ENCODE measurements at regions not wholly inside any gene's neighbourhood (a gene's known extent, or its start where the extent isn't known, plus 50 kb on each side); places are given as distances from the start of the nearest gene placed in this dataset.
A peak's percentile ranks its signal among the peaks of the same experiment; 100 is the strongest.

DNA sequence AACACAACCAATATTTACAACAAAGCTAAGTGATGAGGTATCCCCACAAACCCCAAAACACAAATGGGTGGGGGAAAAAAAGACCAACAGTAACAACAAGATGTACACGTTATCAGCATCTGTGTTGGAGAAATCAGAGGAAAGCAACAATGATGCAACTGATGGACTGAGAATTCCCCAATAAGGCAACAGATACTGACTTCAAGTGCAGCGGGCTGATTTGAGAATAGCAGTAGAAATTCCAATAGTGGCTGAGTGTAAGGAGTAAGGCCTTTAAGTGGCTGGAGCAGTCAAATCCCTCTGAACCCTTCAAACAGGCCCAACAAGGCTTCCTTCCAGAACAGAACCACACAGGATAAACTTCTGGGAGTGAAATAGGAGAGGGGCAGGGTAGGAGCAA, 97.6 kb downstream of the TM2D1 start:
- no peak for DNase-seq

DNA sequence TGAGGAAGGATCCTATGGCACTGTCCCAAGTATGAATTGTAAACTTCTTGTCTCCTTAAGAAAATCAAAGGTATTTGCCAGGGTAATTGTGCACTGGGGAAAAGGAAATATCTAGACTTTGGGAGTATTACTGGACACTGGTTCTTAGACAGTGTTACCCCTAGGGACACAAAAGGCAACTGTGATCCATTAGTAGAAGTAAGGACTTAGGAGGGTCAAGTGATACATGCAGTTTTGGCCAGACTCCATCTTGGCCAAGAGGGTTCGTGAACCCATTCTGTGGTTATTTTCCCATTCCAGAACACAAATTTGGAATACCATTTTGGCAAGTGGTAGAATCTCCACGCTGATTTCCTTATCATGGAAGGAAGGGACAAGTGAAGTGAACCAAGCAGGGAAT, 98.1 kb downstream of the TM2D1 start:
- DNase-seq, result no peak

DNA sequence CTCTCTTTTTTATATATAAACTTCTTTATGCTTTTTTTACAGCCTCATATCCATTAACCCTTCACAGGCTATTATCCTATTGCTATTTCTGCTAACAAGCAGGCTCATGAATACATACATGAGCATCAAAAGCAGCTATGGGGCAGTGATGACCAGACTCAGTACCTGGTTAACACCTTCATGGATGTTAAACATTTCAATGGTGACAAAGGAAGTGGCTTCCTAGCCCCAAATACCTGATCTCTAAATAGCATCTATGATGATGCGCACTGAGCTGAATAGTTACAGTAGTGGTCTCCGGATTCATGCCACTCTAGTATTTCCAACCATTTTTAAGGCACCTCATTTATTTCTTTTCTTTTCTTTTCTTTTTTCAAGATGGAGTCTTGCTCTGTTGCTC, 101.1 kb downstream of the TM2D1 start:
- DNase-seq, result no peak

DNA sequence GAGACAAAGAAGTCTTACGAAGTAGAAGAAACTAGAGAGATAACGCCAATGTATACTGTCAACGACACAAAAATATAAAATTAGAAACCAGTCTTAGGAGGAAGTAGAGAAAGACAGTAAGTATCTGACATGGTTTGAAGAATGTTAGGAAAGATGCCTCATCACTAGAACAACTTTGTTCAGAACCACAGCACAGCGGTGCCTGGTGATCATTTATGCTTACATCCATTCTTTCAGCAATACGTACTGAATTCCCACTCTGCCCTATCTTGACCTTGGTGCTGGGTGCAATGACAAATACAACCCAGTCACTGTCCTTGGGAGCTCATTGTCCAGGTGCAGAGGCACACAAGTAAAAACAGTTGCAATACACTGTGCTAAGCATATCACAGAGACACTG, 104.4 kb downstream of the TM2D1 start:
- no peak for DNase-seq

- no peak for DNase-seq
Measured at GRCh38 chr1:61618755-61619154, 106.2 kb downstream of the TM2D1 start.

- DNase-seq, result no peak
Measured at GRCh38 chr1:61618193-61618592, 106.7 kb downstream of the TM2D1 start.

DNA sequence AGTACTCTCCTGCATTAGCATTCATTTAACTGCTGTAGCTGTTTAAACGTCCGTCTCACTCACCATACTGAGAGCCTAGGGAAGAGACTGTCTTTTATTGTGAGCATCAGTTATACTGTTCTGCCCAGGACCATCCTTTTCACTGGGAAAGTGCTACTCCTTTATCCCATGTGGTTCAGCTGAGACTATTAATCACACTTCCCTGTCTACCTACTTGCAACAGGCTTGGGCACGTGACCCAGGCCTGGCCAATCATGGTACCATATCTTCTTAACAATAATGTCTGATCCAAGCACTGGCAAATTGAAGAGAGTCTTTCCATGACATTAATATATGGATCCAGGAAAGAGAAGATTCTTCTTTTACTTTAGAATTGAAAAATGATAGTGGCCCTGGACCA, 108.1 kb downstream of the TM2D1 start:
- no peak for DNase-seq

GRCh38 chr1:61612602-61613001, 112.3 kb downstream of the TM2D1 start:
- no peak for DNase-seq

DNA sequence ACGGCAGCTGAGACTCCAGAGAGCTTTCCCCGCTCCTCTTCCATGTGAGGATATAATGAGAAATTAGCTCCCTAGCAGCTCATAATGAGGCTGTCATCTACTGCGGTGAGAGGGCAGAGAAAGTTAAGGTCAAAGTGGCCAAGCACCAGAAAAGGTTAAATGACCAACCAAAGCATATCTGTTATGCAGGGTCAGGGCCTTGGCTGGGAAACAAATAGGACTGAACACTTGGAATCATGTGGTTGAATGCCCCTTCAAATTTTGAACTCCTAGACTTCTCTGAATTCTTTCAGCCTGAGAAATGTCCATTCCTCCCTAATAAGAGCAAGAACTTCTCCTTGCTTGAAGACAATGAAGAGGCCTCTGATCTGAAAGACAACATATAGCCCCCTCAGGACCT, 115.9 kb downstream of the TM2D1 start:
- no peak for DNase-seq

DNA sequence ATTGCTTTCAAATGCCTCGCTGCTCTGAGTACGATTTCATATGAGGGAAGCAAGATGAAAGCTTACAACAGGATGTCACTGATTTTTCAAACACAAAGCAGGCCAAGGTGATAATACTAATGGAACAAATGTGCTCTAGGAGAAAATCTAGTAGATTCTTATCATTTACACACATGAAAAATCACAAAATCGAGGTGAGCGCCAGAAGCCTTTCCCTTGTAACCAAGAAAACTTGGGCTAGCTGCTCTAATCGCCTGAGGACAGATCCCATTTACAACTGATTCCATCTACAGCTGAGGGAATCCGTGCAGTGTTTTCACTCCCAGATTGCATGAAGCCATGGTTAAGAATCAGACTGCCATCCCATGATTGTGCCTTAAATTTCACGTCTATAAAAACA, 117.5 kb downstream of the TM2D1 start:
- no peak for DNase-seq

DNA sequence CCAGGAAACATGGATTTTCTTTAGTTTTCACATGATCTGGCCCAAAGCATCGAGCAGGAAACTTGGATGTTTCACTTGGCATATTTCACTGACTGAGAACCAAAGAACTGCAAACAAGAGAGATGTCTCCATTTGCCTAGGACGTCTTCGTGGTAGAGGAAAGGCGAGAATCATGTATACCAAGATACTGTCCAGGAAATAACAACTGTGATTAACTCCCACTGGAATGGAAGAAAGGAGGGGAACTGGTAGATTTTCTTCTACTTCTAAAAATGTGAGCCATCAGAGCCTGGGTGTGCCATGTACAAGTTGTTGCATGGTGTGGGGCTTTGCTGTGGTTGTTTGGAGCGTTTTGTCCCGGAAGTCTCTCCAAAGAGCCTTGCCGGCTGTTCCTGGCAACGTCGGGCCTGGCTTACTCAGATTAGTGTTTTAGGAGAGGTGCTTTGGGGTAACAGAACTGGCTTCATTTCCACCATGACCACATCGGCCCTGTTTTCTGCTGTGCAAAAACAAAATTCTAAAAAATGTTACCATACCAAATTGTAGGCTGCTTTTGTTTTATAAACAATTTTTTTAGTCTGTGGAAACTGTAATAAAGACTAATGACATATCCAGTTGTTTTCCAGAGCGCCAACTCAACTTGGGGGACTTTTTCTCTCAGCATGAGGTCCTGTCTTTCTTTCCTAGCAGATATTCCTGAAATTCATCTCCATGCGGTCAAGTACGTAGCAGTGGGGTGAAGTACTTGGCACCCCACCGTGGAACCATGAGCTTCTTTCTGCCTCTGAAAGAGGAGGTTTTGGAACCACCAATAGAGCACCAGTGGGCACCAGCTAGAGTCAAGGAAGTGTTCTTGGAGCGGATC, 118.3 kb downstream of the TM2D1 start:
- DNase-seq, result no peak

- no peak for DNase-seq
Measured at GRCh38 chr1:61605607-61606321, 119.2 kb downstream of the TM2D1 start.

DNA sequence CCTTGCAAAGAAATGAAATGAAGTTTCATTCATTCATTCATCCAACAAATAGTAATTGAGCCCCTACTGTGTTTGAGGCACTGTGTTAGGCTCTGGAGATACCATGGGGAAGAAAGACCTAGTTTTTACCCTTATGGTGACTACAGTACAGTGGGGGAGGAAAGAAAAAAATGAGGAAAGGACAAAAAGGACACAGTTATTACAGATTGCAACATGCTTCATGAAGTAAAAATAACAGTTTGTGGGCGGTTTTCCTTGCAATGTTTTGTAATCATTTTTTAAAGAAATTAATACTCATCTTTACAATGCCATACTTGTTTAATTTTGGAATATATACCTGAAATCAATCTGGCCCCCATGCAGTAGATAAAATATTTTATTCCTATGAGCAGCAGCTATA, 120.3 kb downstream of the TM2D1 start:
- no peak for DNase-seq

- no peak for DNase-seq
Measured at GRCh38 chr1:61604261-61604660, 120.7 kb downstream of the TM2D1 start.

GRCh38 chr1:61602663-61603062, 122.3 kb downstream of the TM2D1 start:
- DNase-seq, result no peak

GRCh38 chr1:61597601-61598000, 127.3 kb downstream of the TM2D1 start:
- no peak for DNase-seq

DNA sequence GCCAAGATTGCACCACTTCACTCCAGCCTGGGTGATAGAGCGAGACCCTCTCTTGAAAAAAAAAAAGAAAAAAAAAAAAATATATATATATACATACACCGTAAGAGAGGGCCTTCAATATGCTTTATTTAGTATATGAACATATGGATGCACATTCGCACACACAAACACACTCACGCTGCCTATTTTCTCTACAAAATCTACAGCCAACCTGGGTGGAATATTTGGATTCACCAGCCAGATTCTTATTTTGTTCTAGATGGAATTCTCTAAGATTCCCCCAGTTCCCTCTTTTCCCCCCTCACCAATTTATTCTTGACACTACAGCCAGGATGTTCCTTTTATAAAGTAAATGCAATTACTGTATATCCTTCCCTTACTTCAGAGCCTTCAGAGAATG, 131.6 kb downstream of the TM2D1 start:
- no peak for DNase-seq

- no peak for DNase-seq
Measured at GRCh38 chr1:61591351-61591750, 133.6 kb downstream of the TM2D1 start.

DNA sequence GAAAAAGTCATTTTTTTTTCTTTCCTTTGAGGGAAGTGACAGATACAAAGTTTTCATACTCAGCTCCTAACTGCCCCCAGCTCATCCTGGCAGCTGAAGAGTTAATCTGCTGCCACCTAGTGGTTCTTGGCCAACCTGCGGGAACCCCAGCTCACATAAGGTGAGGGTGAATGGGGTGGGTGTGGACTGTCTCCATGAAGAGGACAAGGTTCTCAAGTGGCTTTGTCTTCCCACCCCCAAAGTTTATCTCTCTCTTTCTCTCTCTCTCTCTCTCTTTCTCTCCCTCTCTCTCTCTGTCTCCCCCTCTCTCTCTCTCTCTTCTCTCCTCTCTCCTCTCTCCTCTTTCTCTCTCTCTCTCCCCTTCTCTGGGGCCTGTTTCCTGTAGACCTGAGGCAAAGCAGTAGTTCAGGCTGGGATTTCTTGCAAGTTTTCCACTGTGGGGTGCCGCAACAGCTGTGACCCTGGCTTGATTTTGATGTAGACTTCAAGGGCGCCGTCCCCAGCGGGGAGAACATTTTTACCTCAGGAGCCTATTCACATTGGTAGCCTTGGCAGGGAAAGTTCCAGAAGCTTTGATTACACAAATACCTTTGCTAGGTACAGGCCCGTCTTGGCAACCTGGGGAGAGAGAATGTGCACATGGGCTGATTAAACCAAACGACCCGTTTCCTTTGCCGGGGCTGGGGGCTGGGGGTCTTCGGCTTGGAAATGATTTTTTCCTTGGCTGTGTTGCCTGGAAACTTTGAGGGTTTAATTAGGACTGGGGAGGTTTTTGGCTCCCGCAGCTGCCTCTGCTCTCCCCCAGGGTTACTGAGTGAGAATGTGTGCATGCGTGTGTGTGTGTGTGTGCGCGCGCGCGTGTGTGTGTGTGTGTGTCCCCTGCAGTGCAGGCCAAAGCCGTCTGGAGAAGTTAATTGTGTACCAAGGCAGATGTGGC, 135.9 kb downstream of the TM2D1 start:
- peak; percentile 80 for DNase-seq

DNA sequence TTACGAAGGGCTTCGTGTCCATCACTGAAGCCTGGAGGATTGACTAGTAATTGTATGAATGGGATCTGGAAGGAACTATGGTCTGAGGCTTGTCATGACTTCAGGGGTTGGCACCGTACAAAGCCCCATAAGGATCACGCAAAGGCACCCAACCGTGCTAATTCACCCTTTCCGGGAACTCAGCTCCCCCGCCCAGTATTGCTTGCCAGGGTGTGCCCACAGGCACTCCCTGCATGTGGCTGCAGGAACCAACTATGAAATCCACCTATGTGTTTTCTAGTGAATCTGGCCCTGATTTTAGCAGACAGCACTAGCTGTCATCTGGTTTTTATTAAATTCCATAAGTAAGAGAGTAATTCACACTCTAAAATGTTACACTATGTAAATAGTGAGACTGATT, 139.2 kb downstream of the TM2D1 start:
- DNase-seq, result no peak

DNA sequence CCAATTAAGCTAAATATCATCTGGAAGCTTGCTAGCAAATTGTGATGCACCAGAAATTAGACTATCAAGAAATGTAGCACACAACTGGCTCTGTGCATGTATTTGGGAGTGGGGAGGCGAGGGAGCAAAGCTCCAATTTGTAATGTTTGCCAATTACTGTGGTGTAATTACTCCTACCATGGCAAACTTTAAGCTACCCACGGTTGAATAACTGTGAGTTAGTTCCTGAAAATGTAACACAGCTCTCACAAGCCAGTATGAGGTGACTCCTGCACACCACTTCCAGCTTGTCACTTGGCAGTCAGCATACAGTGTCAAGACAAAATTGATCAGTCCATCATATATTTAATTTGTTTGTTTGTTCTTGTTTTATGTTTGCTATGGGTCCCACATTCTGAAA, 141.2 kb downstream of the TM2D1 start:
- DNase-seq, result no peak

GRCh38 chr1:61581251-61581650, 143.7 kb downstream of the TM2D1 start:
- DNase-seq, result no peak

DNA sequence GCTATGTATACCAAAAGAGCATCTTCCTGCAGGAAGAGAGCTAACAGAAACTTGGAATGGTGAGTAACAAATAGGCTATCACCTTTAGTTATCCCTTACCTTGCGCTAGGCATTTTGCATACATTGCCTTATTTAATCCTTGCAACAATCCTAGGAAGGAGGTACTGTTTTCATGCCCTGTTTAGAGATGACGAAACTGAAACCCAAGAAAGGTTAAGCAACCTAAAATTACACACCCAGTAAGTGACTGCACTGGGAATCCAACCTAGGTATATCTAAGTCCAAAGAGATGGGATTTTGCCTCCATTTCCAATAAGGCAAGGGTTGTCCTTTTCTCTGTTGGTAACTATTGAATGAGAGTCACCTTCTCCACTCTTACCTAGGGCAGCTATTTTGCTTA, 144.5 kb downstream of the TM2D1 start:
- DNase-seq, result no peak
